H1 (cell line): ENCODE measurements at regions not wholly inside any gene's neighbourhood (a gene's known extent, or its start where the extent isn't known, plus 50 kb on each side); places are given as distances from the start of the nearest gene placed in this dataset.

Source experiments
- CBX8 ChIP-seq: fragments of 300-800, 300-1000 bp; sonication (generic); IDR thresholded peaks from 2 replicates; pipeline ENCODE4 v1.7.1; 2016; ENCODE audit warnings: low read depth, low read length, borderline replicate concordance
- KDM4A ChIP-seq: IDR thresholded peaks from one replicate; pipeline ENCODE4 v1.7.1; 2012; ENCODE audit warnings: low read depth, mild to moderate bottlenecking, moderate library complexity, low read length, inconsistent platforms; ENCODE audit not compliant: severe bottlenecking
- POLR2A ChIP-seq, 2 experiments: IDR thresholded peaks; 1 replicate in 1 of 2; 2 replicates in 1 of 2; pipeline ENCODE4 v1.6.1; 2011; ENCODE audit warnings: low read depth in 2 of 2, low read length in 2 of 2, mild to moderate bottlenecking in 2 of 2; ENCODE audit errors: control extremely low read depth in 1 of 2

GRCh38 chr16:50449800-50450199 lies 81.0 kb upstream of the BRD7 start (continued):
- TF ChIP-seq CBX8 (no peak), KDM4A (no peak), POLR2A (IDR thresholded peaks at IDR 0.05; ENCODE audit: control extremely low read depth in 1 of 2, low read depth in 2 of 2, low read length in 2 of 2) (no peak)
